OCI-LY1 (cell line): ENCODE measurements at regions not wholly inside any gene's neighbourhood (a gene's known extent, or its start where the extent isn't known, plus 50 kb on each side); places are given as distances from the start of the nearest gene placed in this dataset.

Source experiments
- EZH2 ChIP-seq: fragments of 200-600 bp; sonication (generic), shearing (Covaris generic); IDR thresholded peaks from 2 replicates; pipeline ENCODE4 v1.8.0; 2017; ENCODE audit warnings: borderline replicate concordance, mixed run types, mild to moderate bottlenecking, antibody characterized with exemption, low read length, moderate library complexity, mixed read lengths
- TF ChIP-seq, protein P1 (sequence below): fragments of 200-600 bp; sonication (generic), shearing (Covaris generic); IDR thresholded peaks from 2 replicates; pipeline ENCODE4 v1.5.1; 2017; ENCODE audit warnings: mild to moderate bottlenecking, antibody characterized with exemption, low read length, moderate library complexity, mixed read lengths

DNA sequence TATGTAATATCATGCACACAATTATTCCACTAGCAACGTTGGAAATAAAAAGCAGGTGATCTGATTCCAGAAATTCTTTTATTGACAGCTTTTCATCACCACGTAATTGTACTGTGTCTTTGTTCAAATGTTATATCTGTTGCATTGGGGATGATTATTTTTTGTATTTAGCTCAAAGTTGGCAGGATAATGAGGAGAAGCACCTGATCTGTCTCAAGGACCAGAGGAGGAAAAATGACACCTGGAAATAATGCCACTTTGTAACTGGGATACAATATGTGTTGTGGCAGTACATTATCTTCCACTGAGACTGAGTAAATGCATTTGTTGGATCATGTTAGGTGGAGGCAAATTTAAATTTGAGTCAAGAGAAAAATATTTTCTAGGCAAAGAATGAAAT is 1298.8 kb upstream of the CDH6 start:
- TF ChIP-seq, protein P1, sequence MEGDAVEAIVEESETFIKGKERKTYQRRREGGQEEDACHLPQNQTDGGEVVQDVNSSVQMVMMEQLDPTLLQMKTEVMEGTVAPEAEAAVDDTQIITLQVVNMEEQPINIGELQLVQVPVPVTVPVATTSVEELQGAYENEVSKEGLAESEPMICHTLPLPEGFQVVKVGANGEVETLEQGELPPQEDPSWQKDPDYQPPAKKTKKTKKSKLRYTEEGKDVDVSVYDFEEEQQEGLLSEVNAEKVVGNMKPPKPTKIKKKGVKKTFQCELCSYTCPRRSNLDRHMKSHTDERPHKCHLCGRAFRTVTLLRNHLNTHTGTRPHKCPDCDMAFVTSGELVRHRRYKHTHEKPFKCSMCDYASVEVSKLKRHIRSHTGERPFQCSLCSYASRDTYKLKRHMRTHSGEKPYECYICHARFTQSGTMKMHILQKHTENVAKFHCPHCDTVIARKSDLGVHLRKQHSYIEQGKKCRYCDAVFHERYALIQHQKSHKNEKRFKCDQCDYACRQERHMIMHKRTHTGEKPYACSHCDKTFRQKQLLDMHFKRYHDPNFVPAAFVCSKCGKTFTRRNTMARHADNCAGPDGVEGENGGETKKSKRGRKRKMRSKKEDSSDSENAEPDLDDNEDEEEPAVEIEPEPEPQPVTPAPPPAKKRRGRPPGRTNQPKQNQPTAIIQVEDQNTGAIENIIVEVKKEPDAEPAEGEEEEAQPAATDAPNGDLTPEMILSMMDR: no peak
- TF ChIP-seq EZH2: no peak
